H1 (cell line): ENCODE measurements at regions not wholly inside any gene's neighbourhood (a gene's known extent, or its start where the extent isn't known, plus 50 kb on each side); places are given as distances from the start of the nearest gene placed in this dataset.

Experiments used
- CTCF ChIA-PET: fragments of 300-600 bp; sonication (Branson Sonifier 250); formaldehyde crosslinking; loops from one replicate; lab custom pipeline; 2021; ENCODE audit not compliant: partially characterized antibody; lab: Charles Lee
- POLR2A ChIA-PET: fragments of 300-600 bp; sonication (Branson Sonifier 250); formaldehyde crosslinking; loops from one replicate; lab custom pipeline; 2021; ENCODE audit warnings: inconsistent platforms; ENCODE audit not compliant: partially characterized antibody; lab: Charles Lee
- DNase-seq, 2 experiments: peaks; one replicate each; pipeline versions ENCODE4 v3.0.0 to v3.0.0-alpha.2; 2010 to 2022; ENCODE audit warnings: low spot score in 2 of 2, low read depth in 1 of 2, mixed read lengths in 1 of 2
- FAIRE-seq: peaks from 2 replicates; lab custom pipeline; 2011; peaks lifted over from hg19 to GRCh38; lab: Jason Lieb, UNC
- H2AFZ ChIP-seq: 2 replicates; pipeline ENCODE4 v1.8.1; 2012; ENCODE audit warnings: low read length, inconsistent platforms
- H2AK5ac ChIP-seq: 2 replicates; pipeline ENCODE4 v1.6.1; 2013; ENCODE audit warnings: low read depth, low read length
- H2BK120ac ChIP-seq: replicated peaks from 2 replicates; pipeline ENCODE3; 2013; ENCODE audit warnings: low read depth, low read length, inconsistent platforms
- H2BK12ac ChIP-seq: 2 replicates; pipeline ENCODE4 v1.6.1; 2013; ENCODE audit warnings: low read depth, low read length
- H2BK15ac ChIP-seq: 2 replicates; pipeline ENCODE4 v1.6.1; 2013; ENCODE audit warnings: low read length
- H2BK20ac ChIP-seq: 2 replicates; pipeline ENCODE4 v1.6.1; 2013; ENCODE audit warnings: low read length
- H2BK5ac ChIP-seq: 2 replicates; pipeline ENCODE4 v1.6.1; 2013; ENCODE audit warnings: low read depth, low read length
- H3K14ac ChIP-seq: 2 replicates; pipeline ENCODE4 v1.6.1; 2013; ENCODE audit warnings: inconsistent platforms; ENCODE audit not compliant: insufficient read length
- H3K18ac ChIP-seq: 2 replicates; pipeline ENCODE4 v1.6.1; 2013; ENCODE audit warnings: low read length; ENCODE audit errors: extremely low read depth
- H3K23ac ChIP-seq: 2 replicates; pipeline ENCODE4 v1.6.1; 2013; ENCODE audit warnings: inconsistent platforms; ENCODE audit not compliant: insufficient read length
- H3K23me2 ChIP-seq: 2 replicates; pipeline ENCODE4 v1.6.1; 2013; ENCODE audit warnings: low read depth, low read length
- H3K27ac ChIP-seq: 2 replicates; pipeline ENCODE4 v1.6.1; 2011; ENCODE audit warnings: low read depth, low read length, inconsistent platforms
- H3K27me3 ChIP-seq, 4 experiments: replicated peaks in 1 of 4; 1 replicate in 1 of 4; 2 replicates in 3 of 4; pipeline versions ENCODE4 v1.6.1 to v1.8.1; 2011 to 2013; ENCODE audit warnings: low read length in 3 of 4, mild to moderate bottlenecking in 3 of 4, inconsistent platforms in 2 of 4, mixed read lengths in 2 of 4, moderate library complexity in 1 of 4; ENCODE audit not compliant: control insufficient read depth in 3 of 4, insufficient read depth in 3 of 4; ENCODE audit errors: extremely low read depth in 1 of 4
- H3K36me3 ChIP-seq, 4 experiments: 2 replicates each; pipeline versions ENCODE4 v1.6.1 to v1.8.1; 2011 to 2013; ENCODE audit warnings: mild to moderate bottlenecking in 4 of 4, low read length in 3 of 4, moderate library complexity in 2 of 4, control low read depth in 1 of 4, inconsistent platforms in 1 of 4; ENCODE audit not compliant: insufficient read depth in 4 of 4, control insufficient read depth in 2 of 4
- H3K4ac ChIP-seq: replicated peaks from 2 replicates; pipeline ENCODE3; 2013; ENCODE audit warnings: low read length, low read depth, mixed read lengths, inconsistent platforms; ENCODE audit not compliant: insufficient read length
- H3K4me1 ChIP-seq, 4 experiments: replicated peaks in 1 of 4; 1 replicate in 1 of 4; 2 replicates in 3 of 4; pipeline versions ENCODE4 v1.6.1 to v1.8.1; 2011 to 2013; ENCODE audit warnings: low read length in 3 of 4, inconsistent platforms in 2 of 4, mixed read lengths in 1 of 4; ENCODE audit not compliant: insufficient read depth in 4 of 4, control insufficient read depth in 3 of 4
- H3K4me2 ChIP-seq, 2 experiments: 2 replicates each; pipeline versions ENCODE4 v1.6.1 to v1.8.1; 2011 to 2013; ENCODE audit warnings: low read depth in 2 of 2, low read length in 2 of 2, control low read depth in 1 of 2, inconsistent platforms in 1 of 2, mild to moderate bottlenecking in 1 of 2; ENCODE audit not compliant: insufficient read depth in 1 of 2
- H3K4me3 ChIP-seq, 4 experiments: fragments of 200-600, 300-600 bp in 1 of 4; sonication (generic), shearing (Covaris generic), sonication (Bioruptor Twin) in 1 of 4; 2 replicates each; pipeline versions ENCODE4 v1.5.1 to v1.8.1; 2011 to 2016; ENCODE audit warnings: low read length in 4 of 4, low read depth in 3 of 4, control low read depth in 2 of 4, inconsistent platforms in 2 of 4, mild to moderate bottlenecking in 2 of 4, mixed read lengths in 1 of 4, moderate library complexity in 1 of 4; ENCODE audit not compliant: insufficient read depth in 2 of 4; ENCODE audit errors: extremely low read depth in 1 of 4
- H3K56ac ChIP-seq: replicated peaks from 2 replicates; pipeline ENCODE3; 2013; ENCODE audit warnings: low read depth, mild to moderate bottlenecking, mixed read lengths, low read length, inconsistent platforms; ENCODE audit not compliant: insufficient read length
- H3K79me1 ChIP-seq: 2 replicates; pipeline ENCODE4 v1.6.1; 2013; ENCODE audit warnings: low read depth, low read length, control low read depth
- H3K79me2 ChIP-seq, 2 experiments: 2 replicates each; pipeline versions ENCODE4 v1.6.1 to v1.8.1; 2012 to 2013; ENCODE audit warnings: low read length in 2 of 2, mild to moderate bottlenecking in 2 of 2, inconsistent platforms in 1 of 2; ENCODE audit not compliant: insufficient read depth in 2 of 2, control insufficient read depth in 1 of 2
- H3K9ac ChIP-seq, 4 experiments: replicated peaks in 1 of 4; 1 replicate in 1 of 4; 2 replicates in 3 of 4; pipeline versions ENCODE4 v1.6.1 to v1.8.1; 2011 to 2013; ENCODE audit warnings: low read depth in 3 of 4, low read length in 3 of 4, control low read depth in 2 of 4, mild to moderate bottlenecking in 2 of 4, moderate library complexity in 2 of 4, inconsistent platforms in 1 of 4; ENCODE audit errors: extremely low read depth in 1 of 4
- H3K9me3 ChIP-seq, 2 experiments: 2 replicates each; pipeline versions ENCODE4 v1.6.1 to v1.8.1; 2012 to 2013; ENCODE audit warnings: mild to moderate bottlenecking in 2 of 2, moderate library complexity in 2 of 2, control low read depth in 1 of 2, inconsistent platforms in 1 of 2, low read depth in 1 of 2, low read length in 1 of 2, mixed read lengths in 1 of 2; ENCODE audit not compliant: insufficient read depth in 2 of 2
- H4K20me1 ChIP-seq, 2 experiments: replicated peaks in 1 of 2; 2 replicates each; pipeline versions ENCODE3 to v1.8.1; 2011 to 2013; ENCODE audit warnings: inconsistent platforms in 2 of 2, low read length in 2 of 2, mild to moderate bottlenecking in 1 of 2; ENCODE audit not compliant: insufficient read depth in 2 of 2, control insufficient read depth in 1 of 2
- H4K5ac ChIP-seq: 2 replicates; pipeline ENCODE4 v1.6.1; 2013; ENCODE audit warnings: low read length, low read depth, mixed read lengths, inconsistent platforms; ENCODE audit not compliant: insufficient read length
- H4K8ac ChIP-seq: 2 replicates; pipeline ENCODE4 v1.8.0; 2013; ENCODE audit warnings: mild to moderate bottlenecking, moderate library complexity, low read length, inconsistent platforms; ENCODE audit not compliant: insufficient read depth; ENCODE audit errors: extremely low read depth
- H4K91ac ChIP-seq: replicated peaks from 2 replicates; pipeline ENCODE3; 2013; ENCODE audit warnings: low read length, mixed read lengths, inconsistent platforms; ENCODE audit not compliant: insufficient read length
- CEBPB ChIP-seq: IDR thresholded peaks from 2 replicates; pipeline ENCODE4 v1.6.1; 2012; ENCODE audit warnings: low read depth, low read length
- CREB1 ChIP-seq: IDR thresholded peaks from 2 replicates; pipeline ENCODE4 v1.6.1; 2012; ENCODE audit warnings: inconsistent platforms
- FOSL1 ChIP-seq: IDR thresholded peaks from 2 replicates; pipeline ENCODE4 v1.6.1; 2011; ENCODE audit warnings: mild to moderate bottlenecking, low read depth, low read length, moderate library complexity; ENCODE audit not compliant: insufficient read depth
- RFX5 ChIP-seq: IDR thresholded peaks from 2 replicates; pipeline ENCODE4 v1.6.1; 2011; ENCODE audit warnings: low read depth, low read length, improper control_type of control experiment, borderline replicate concordance
- SP4 ChIP-seq: IDR thresholded peaks from 2 replicates; pipeline ENCODE4 v1.6.1; 2012; ENCODE audit warnings: low read length, inconsistent platforms
- SRF ChIP-seq: IDR thresholded peaks from 2 replicates; pipeline ENCODE4 v1.6.1; 2011; ENCODE audit warnings: mild to moderate bottlenecking, low read depth, low read length, moderate library complexity
- SUZ12 ChIP-seq: fragments of 200-600 bp; sonication (generic); IDR thresholded peaks from 2 replicates; pipeline ENCODE4 v1.6.1; 2012; ENCODE audit warnings: mild to moderate bottlenecking, inconsistent platforms, low read length, moderate library complexity, mixed read lengths

- no peak overlapping the region for H4K91ac ChIP-seq
- CTCF ChIA-PET, result interaction anchor here (1.4 kb wide), 1 partner anchor 109 kb away, joined by 3 read pairs; no protein-coding TSS in a partner anchor
- no peak overlapping the region for H3K4me3 ChIP-seq
- TF ChIP-seq FOSL1 (no peak), RFX5 (no peak), SP4 (no peak), SUZ12 (no peak), SRF (no peak), CEBPB (no peak), CREB1 (no peak)
- no peak overlapping the region for H3K56ac ChIP-seq
- H3K79me1 ChIP-seq, result no peaks in the 10 kb centered on the region
- no peak overlapping the region for H4K8ac ChIP-seq
- H3K9ac ChIP-seq, result no peak overlapping the region
- H3K23me2 ChIP-seq, result no peaks in the 10 kb centered on the region
- no peaks in the 10 kb centered on the region for H3K36me3 ChIP-seq
- H2AFZ ChIP-seq, result no peak overlapping the region
- H3K27ac ChIP-seq, result no peak overlapping the region
- H3K18ac ChIP-seq, result no peak overlapping the region
- H3K4me1 ChIP-seq, result peaks cover 0 to 4% (median 1%) of the 10 kb centered on the region in 4 experiments; a peak in 1 of 7 replicates
- H3K4ac ChIP-seq, result no peak overlapping the region
- no peak overlapping the region for H3K23ac ChIP-seq
- no peak overlapping the region for H2BK20ac ChIP-seq
- no peak overlapping the region for H2AK5ac ChIP-seq
- FAIRE-seq (no peak), DNase-seq (no peak)
- no peaks in the 10 kb centered on the region for H3K9me3 ChIP-seq
- no peak overlapping the region for H3K14ac ChIP-seq
- no peak overlapping the region for H2BK5ac ChIP-seq
- H3K4me2 ChIP-seq, result no peak overlapping the region
- H4K20me1 ChIP-seq, result no peaks in the 10 kb centered on the region
- H3K79me2 ChIP-seq, result no peaks in the 10 kb centered on the region
- H2BK15ac ChIP-seq, result no peak overlapping the region
- no peaks in the 10 kb centered on the region for H3K27me3 ChIP-seq
- H2BK120ac ChIP-seq, result no peak overlapping the region
- no peak overlapping the region for H4K5ac ChIP-seq
- H2BK12ac ChIP-seq, result no peak overlapping the region
- POLR2A ChIA-PET, result no interaction called here
Measured at GRCh38 chr1:73948055-73948454, 249.9 kb downstream of the LRRIQ3 start.
